SK-N-SH (cell line): ENCODE measurements at regions not wholly inside any gene's neighbourhood (a gene's known extent, or its start where the extent isn't known, plus 50 kb on each side); places are given as distances from the start of the nearest gene placed in this dataset.

Experiments used
- CTCF ChIA-PET: fragments of 300-600, 350-600 bp; formaldehyde crosslinking; extraction: SDS; loops from one replicate; lab custom pipeline; 2021; lab: Yijun Ruan, JAX
- POLR2A ChIA-PET: fragments of 350-600 bp; sonication (Branson Sonifier 250); formaldehyde crosslinking; extraction: SDS; loops from one replicate; lab custom pipeline; 2020; ENCODE audit warnings: antibody characterized with exemption, inconsistent platforms; lab: Yijun Ruan, JAX
- DNase-seq: peaks from one replicate; pipeline ENCODE4 v3.0.0; 2012
- H2AFZ ChIP-seq: fragments of 200-600 bp; sonication (generic); 2 replicates; pipeline ENCODE4 v1.8.1; 2016; ENCODE audit warnings: antibody characterized with exemption, mild to moderate bottlenecking, low read depth
- H3F3A ChIP-seq: fragments of 200-600 bp; sonication (generic); replicated peaks from 2 replicates; pipeline ENCODE3; 2016; ENCODE audit warnings: antibody characterized with exemption, mild to moderate bottlenecking; ENCODE audit not compliant: insufficient read depth
- H3K27ac ChIP-seq, 2 experiments: fragments of 200-500 bp in 1 of 2; fragments of 200-600 bp in 1 of 2; sonication (Bioruptor generic) in 1 of 2; sonication (generic), shearing (Covaris generic) in 1 of 2; 2 replicates each; pipeline versions ENCODE4 v1.5.1 to v1.6.1; 2014 to 2016; ENCODE audit warnings: low read depth in 2 of 2, inconsistent platforms in 1 of 2, low read length in 1 of 2, mild to moderate bottlenecking in 1 of 2, mixed read lengths in 1 of 2
- H3K27me3 ChIP-seq: fragments of 200-600 bp; sonication (generic), shearing (Covaris generic); 2 replicates; pipeline ENCODE4 v1.6.1; 2016; ENCODE audit warnings: mixed run types; ENCODE audit not compliant: insufficient read depth
- H3K36me3 ChIP-seq, 2 experiments: fragments of 200-500 bp in 1 of 2; fragments of 200-600 bp in 1 of 2; sonication (Bioruptor generic) in 1 of 2; sonication (generic) in 1 of 2; replicated peaks in 1 of 2; 2 replicates each; pipeline versions ENCODE3 to v1.5.1; 2014 to 2016; ENCODE audit warnings: low read length in 1 of 2, mild to moderate bottlenecking in 1 of 2; ENCODE audit not compliant: insufficient read depth in 2 of 2, control insufficient read depth in 1 of 2
- H3K4me1 ChIP-seq, 2 experiments: fragments of 200-500 bp in 1 of 2; fragments of 200-600 bp in 1 of 2; sonication (Bioruptor generic) in 1 of 2; sonication (generic), shearing (Covaris generic) in 1 of 2; 2 replicates each; pipeline versions ENCODE4 v1.5.1 to v1.6.1; 2014 to 2016; ENCODE audit warnings: low read depth in 1 of 2, low read length in 1 of 2, mixed run types in 1 of 2; ENCODE audit not compliant: insufficient read depth in 2 of 2, control insufficient read depth in 1 of 2
- H3K4me2 ChIP-seq: fragments of 200-600 bp; sonication (generic), shearing (Covaris generic); 2 replicates; pipeline ENCODE4 v1.6.1; 2017; ENCODE audit warnings: mixed run types
- H3K4me3 ChIP-seq, 2 experiments: fragments of 200-500 bp in 1 of 2; fragments of 200-600 bp in 1 of 2; sonication (Bioruptor generic) in 1 of 2; sonication (generic), shearing (Covaris generic) in 1 of 2; 2 replicates each; pipeline versions ENCODE4 v1.5.1 to v1.8.1; 2014 to 2016; ENCODE audit warnings: low read depth in 2 of 2, inconsistent platforms in 1 of 2, low read length in 1 of 2, mild to moderate bottlenecking in 1 of 2, mixed read lengths in 1 of 2, moderate library complexity in 1 of 2
- H3K79me2 ChIP-seq: fragments of 200-600 bp; sonication (generic); 2 replicates; pipeline ENCODE4 v1.8.1; 2017; ENCODE audit warnings: mild to moderate bottlenecking; ENCODE audit not compliant: insufficient read depth
- H3K9ac ChIP-seq: fragments of 200-600 bp; sonication (generic); 2 replicates; pipeline ENCODE4 v1.6.1; 2017; ENCODE audit warnings: mixed run types
- H3K9me2 ChIP-seq: fragments of 200-600 bp; sonication (generic); 2 replicates; pipeline ENCODE4 v1.6.1; 2017; ENCODE audit warnings: mixed run types
- H3K9me3 ChIP-seq: fragments of 200-600 bp; sonication (generic); 2 replicates; pipeline ENCODE4 v1.6.1; 2017; ENCODE audit warnings: mixed run types, mild to moderate bottlenecking, moderate library complexity
- H4K20me1 ChIP-seq: fragments of 200-600 bp; sonication (generic); 2 replicates; pipeline ENCODE4 v1.6.1; 2017; ENCODE audit warnings: mild to moderate bottlenecking, mixed run types; ENCODE audit not compliant: insufficient read depth
- ELF1 ChIP-seq: IDR thresholded peaks from 2 replicates; pipeline ENCODE4 v1.4.0; 2012
- EZH2phosphoT487 ChIP-seq: fragments of 200-600 bp; sonication (generic); IDR thresholded peaks from 2 replicates; pipeline ENCODE4 v1.6.1; 2017; ENCODE audit warnings: low read depth, mixed run types, mild to moderate bottlenecking, antibody characterized with exemption, moderate library complexity, borderline replicate concordance
- FOSL2 ChIP-seq: IDR thresholded peaks from 2 replicates; pipeline ENCODE4 v1.4.0; 2012; ENCODE audit warnings: low read depth, mild to moderate bottlenecking, moderate library complexity, borderline replicate concordance
- FOXM1 ChIP-seq: IDR thresholded peaks from 2 replicates; pipeline ENCODE4 v1.4.0; 2012; ENCODE audit warnings: low read depth, mild to moderate bottlenecking
- JUND ChIP-seq: IDR thresholded peaks from 2 replicates; pipeline ENCODE4 v1.4.0; 2012
- NFIC ChIP-seq: IDR thresholded peaks from 2 replicates; pipeline ENCODE4 v1.4.0; 2012; ENCODE audit warnings: borderline replicate concordance
- NRF1 ChIP-seq: IDR thresholded peaks from 2 replicates; pipeline ENCODE4 v1.6.1; 2012; ENCODE audit warnings: low read depth, mild to moderate bottlenecking, low read length
- RFX5 ChIP-seq: IDR thresholded peaks from 2 replicates; pipeline ENCODE4 v1.6.1; 2012; ENCODE audit warnings: mild to moderate bottlenecking, improper control_type of control experiment, low read length
- RXRA ChIP-seq: IDR thresholded peaks from 2 replicates; pipeline ENCODE4 v1.4.0; 2012; ENCODE audit warnings: low read depth, mild to moderate bottlenecking, borderline replicate concordance
- USF1 ChIP-seq: IDR thresholded peaks from 2 replicates; pipeline ENCODE4 v1.4.0; 2012; ENCODE audit warnings: low read depth, borderline replicate concordance
- WGBS: methylation state at CpG from one replicate; pipeline ENCODE4 v1.1.6; 2017; ENCODE audit warnings: low lambda C conversion rate; 5-methylcytosine and 5-hydroxymethylcytosine counted together
- TF ChIP-seq, protein P1 (sequence below): IDR thresholded peaks from 2 replicates; pipeline ENCODE4; 2012

GRCh38 chr5:9859808-9860207, 229.7 kb upstream of the TAS2R1 start (continued):
- TF ChIP-seq USF1, result no peak
- no peak for TF ChIP-seq NRF1
- no peak for TF ChIP-seq EZH2phosphoT487
- TF ChIP-seq NFIC, result no peak
- no peak for TF ChIP-seq ELF1
- TF ChIP-seq, all 33 proteins: peak for 0

GRCh38 chr5:9858043-9858442, 227.9 kb upstream of the TAS2R1 start:
- H3K9ac ChIP-seq, result no peak overlapping the region
- H3K79me2 ChIP-seq, result no peaks in the 10 kb centered on the region
- H3K9me3 ChIP-seq, result no peaks in the 10 kb centered on the region
- H3K4me2 ChIP-seq, result no peak overlapping the region
- H3F3A ChIP-seq, result no peaks in the 10 kb centered on the region
- ChIA-PET POLR2A (no interaction called here), CTCF (no interaction called here)
- WGBS, result 14% methylated on average over 2 of the region's 3 CpGs
- no peak overlapping the region for H3K27ac ChIP-seq
- peaks cover 0 to 18% of the 10 kb centered on the region in 2 experiments; a peak in 2 of 4 replicates for H3K4me1 ChIP-seq
- DNase-seq, result no peak
- no peak overlapping the region for H3K4me3 ChIP-seq
- no peaks in the 10 kb centered on the region for H3K9me2 ChIP-seq
- TF ChIP-seq RXRA (no peak), RFX5 (no peak), JUND (no peak), FOXM1 (no peak), FOSL2 (no peak), NFIC (no peak), USF1 (no peak)
- TF ChIP-seq, all 33 proteins: peak for 0
- Histone ChIP-seq H3K27me3 (no peaks in the 10 kb centered on the region), H4K20me1 (no peaks in the 10 kb centered on the region), H2AFZ (no peak overlapping the region), H3K36me3 (no peaks in the 10 kb centered on the region)

DNA sequence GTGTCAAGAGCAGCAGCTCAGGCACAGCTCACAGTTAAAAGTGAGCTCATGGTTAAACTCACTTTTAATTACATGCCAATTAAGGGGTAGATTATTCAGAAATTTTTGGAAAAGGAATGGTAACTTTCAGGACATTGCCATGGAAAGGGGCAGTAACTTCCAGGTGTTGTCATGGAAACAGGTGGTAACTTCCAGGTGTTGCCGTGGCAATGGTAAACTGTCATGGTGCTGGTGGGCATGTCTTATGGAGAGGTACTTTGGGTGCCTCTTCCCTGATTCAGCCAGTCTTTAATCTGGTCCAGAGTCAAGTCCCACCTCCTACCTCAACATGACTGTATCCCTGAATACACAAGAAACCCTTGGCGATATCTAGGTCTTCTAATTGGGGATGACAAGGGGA, 223.2 kb upstream of the TAS2R1 start:
- Histone ChIP-seq H3K9ac (no peak overlapping the region), H3K27ac (no peak overlapping the region), H3K9me2 (no peaks in the 10 kb centered on the region), H3K4me2 (no peak overlapping the region), H3K4me3 (no peak overlapping the region), H3K4me1 (peaks cover 3 to 6% of the 10 kb centered on the region in 2 experiments; a peak in 1 of 4 replicates), H2AFZ (no peak overlapping the region), H4K20me1 (no peaks in the 10 kb centered on the region), H3F3A (no peaks in the 10 kb centered on the region), H3K9me3 (no peaks in the 10 kb centered on the region), H3K79me2 (no peaks in the 10 kb centered on the region), H3K36me3 (no peaks in the 10 kb centered on the region), H3K27me3 (no peaks in the 10 kb centered on the region)
- CTCF ChIA-PET, result no interaction called here
- WGBS, result 65% methylated on average over 2 of the region's 2 CpGs
- no peak for DNase-seq
- TF ChIP-seq, protein P1, sequence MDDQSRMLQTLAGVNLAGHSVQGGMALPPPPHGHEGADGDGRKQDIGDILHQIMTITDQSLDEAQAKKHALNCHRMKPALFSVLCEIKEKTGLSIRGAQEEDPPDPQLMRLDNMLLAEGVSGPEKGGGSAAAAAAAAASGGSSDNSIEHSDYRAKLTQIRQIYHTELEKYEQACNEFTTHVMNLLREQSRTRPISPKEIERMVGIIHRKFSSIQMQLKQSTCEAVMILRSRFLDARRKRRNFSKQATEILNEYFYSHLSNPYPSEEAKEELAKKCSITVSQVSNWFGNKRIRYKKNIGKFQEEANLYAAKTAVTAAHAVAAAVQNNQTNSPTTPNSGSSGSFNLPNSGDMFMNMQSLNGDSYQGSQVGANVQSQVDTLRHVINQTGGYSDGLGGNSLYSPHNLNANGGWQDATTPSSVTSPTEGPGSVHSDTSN, result no peak
- no peak for TF ChIP-seq FOSL2
- POLR2A ChIA-PET, result no interaction called here
